Gastrocnemius medialis (tissue), 4 donors: ENCODE measurements at regions not wholly inside any gene's neighbourhood (a gene's known extent, or its start where the extent isn't known, plus 50 kb on each side); places are given as distances from the start of the nearest gene placed in this dataset.

Experiments
- ATAC-seq, 2 donors: fragments of 150-250 bp; one replicate each; pipeline ENCODE4 v1.9.1; 2016
- DNase-seq, 2 donors: peaks; one replicate each; pipeline ENCODE4 v3.0.0-alpha.2; 2019
- H3K27ac ChIP-seq, 4 donors: fragments of 200-600 bp; sonication (generic); 1 replicate in 1 of 4; 2 replicates in 3 of 4; pipeline ENCODE4 v1.5.1; 2016 to 2018; ENCODE audit warnings: mild to moderate bottlenecking in 2 of 4, moderate library complexity in 1 of 4
- H3K27me3 ChIP-seq, 3 donors: fragments of 200-600 bp; sonication (generic) in 2 of 3; 1 replicate in 1 of 3; 2 replicates in 2 of 3; pipeline versions ENCODE4 v1.5.1 to v1.6.0; 2016 to 2019; ENCODE audit warnings: mild to moderate bottlenecking in 1 of 3, moderate library complexity in 1 of 3
- H3K36me3 ChIP-seq, 2 donors: fragments of 200-600 bp; sonication (generic) in 1 of 2; one replicate each; pipeline ENCODE4 v1.5.1; 2017 to 2018
- H3K4me1 ChIP-seq, 2 donors: fragments of 200-600 bp; sonication (generic) in 1 of 2; one replicate each; pipeline ENCODE4 v1.5.1; 2016 to 2017; ENCODE audit warnings: mild to moderate bottlenecking in 2 of 2
- H3K4me3 ChIP-seq, 4 donors: fragments of 200-600 bp; sonication (generic) in 3 of 4; 1 replicate in 1 of 4; 2 replicates in 3 of 4; pipeline ENCODE4 v1.5.1; 2016 to 2019; ENCODE audit warnings: mild to moderate bottlenecking in 2 of 4
- H3K9me3 ChIP-seq, 3 donors: fragments of 200-600 bp; sonication (generic) in 2 of 3; 1 replicate in 1 of 3; 2 replicates in 2 of 3; pipeline ENCODE4 v1.5.1; 2016 to 2019
- POLR2A ChIP-seq, 2 donors: fragments of 450-650 bp; IDR thresholded peaks; one replicate each; pipeline ENCODE4 v1.6.1; 2017; ENCODE audit warnings: antibody characterized with exemption in 2 of 2, mild to moderate bottlenecking in 2 of 2, moderate library complexity in 2 of 2
- in situ Hi-C, 4 donors: fragments of 200-750 bp; cut with MboI; loops; one replicate each; pipeline versions ENCODE4 v1.15.0 to v1.8.0; 2017; ENCODE audit warnings: low sequenced_read_pairs in 4 of 4
- intact Hi-C: fragments of 100-400 bp; cut with DNase I; formaldehyde crosslinking; loops from one replicate; pipeline ENCODE4 v1.15.1; 2023; ENCODE audit warnings: low total_unique reads
- TF ChIP-seq, protein P1 (sequence below), 5 experiments: fragments of 450-650 bp in 3 of 5; fragments of 200-600 bp in 2 of 5; sonication (generic) in 2 of 5; IDR thresholded peaks in 4 of 5; conservative IDR thresholded peaks in 1 of 5; 1 replicate in 4 of 5; 2 replicates in 1 of 5; pipeline ENCODE4 v1.5.1; 2016 to 2019; ENCODE audit warnings: antibody characterized with exemption in 5 of 5, mild to moderate bottlenecking in 3 of 5, moderate library complexity in 3 of 5

DNA sequence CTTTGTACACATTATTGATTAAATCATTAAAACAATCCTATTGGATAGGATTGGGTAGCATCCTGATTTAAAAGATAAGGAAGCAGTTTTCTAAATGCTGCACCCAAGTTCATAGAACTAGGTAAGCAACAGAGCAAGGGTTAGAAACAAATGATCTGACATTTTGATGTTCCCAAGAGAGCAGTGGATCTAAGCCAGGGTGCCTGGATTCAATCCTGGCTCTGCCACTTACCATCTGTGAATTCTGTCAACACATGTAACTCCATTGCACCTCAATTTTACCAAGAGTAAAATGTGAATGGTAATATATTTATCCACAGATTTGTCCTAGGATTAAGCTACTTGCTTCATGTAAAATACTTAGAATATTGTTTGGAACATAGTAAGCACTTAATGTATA, 982.6 kb upstream of the FANCL start:
- in situ Hi-C loops, result no loop called here
- ATAC-seq (no peak), DNase-seq (no peak)
- Histone ChIP-seq H3K9me3 (no peaks in the 10 kb centered on the region), H3K27ac (no peak overlapping the region), H3K27me3 (no peaks in the 10 kb centered on the region), H3K36me3 (no peaks in the 10 kb centered on the region), H3K4me3 (no peak overlapping the region), H3K4me1 (no peaks in the 10 kb centered on the region)
- intact Hi-C loops, result no loop called here
- TF ChIP-seq, protein P1, sequence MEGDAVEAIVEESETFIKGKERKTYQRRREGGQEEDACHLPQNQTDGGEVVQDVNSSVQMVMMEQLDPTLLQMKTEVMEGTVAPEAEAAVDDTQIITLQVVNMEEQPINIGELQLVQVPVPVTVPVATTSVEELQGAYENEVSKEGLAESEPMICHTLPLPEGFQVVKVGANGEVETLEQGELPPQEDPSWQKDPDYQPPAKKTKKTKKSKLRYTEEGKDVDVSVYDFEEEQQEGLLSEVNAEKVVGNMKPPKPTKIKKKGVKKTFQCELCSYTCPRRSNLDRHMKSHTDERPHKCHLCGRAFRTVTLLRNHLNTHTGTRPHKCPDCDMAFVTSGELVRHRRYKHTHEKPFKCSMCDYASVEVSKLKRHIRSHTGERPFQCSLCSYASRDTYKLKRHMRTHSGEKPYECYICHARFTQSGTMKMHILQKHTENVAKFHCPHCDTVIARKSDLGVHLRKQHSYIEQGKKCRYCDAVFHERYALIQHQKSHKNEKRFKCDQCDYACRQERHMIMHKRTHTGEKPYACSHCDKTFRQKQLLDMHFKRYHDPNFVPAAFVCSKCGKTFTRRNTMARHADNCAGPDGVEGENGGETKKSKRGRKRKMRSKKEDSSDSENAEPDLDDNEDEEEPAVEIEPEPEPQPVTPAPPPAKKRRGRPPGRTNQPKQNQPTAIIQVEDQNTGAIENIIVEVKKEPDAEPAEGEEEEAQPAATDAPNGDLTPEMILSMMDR (IDR thresholded peaks at IDR 0.05 in 4 of 5, conservative IDR thresholded peaks at IDR 0.05 in 1 of 5), result no peak
- no peak for TF ChIP-seq POLR2A (IDR thresholded peaks at IDR 0.05)

DNA sequence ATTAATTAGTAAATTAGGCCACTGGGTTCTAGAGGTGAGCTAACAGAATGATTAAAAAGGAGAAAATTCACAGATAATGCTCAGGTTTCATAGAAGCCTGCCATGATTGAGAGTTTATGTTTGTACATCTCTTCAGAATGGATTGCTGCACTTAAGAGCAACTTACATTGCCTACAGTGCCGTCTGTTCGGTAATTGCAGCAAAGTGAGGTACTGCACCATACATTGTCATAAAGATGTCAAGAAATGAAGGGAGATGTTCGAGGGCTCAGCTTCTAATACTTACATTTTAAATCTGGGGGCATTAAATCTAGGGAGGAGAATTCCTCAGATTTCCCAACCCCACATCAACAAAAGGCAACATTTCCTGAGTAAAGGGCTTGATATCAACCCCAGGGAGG, 976.2 kb upstream of the FANCL start:
- Histone ChIP-seq H3K9me3 (no peaks in the 10 kb centered on the region), H3K36me3 (no peaks in the 10 kb centered on the region), H3K27ac (no peak overlapping the region), H3K4me1 (no peaks in the 10 kb centered on the region), H3K27me3 (no peaks in the 10 kb centered on the region), H3K4me3 (no peak overlapping the region)
- no peak for TF ChIP-seq POLR2A (IDR thresholded peaks at IDR 0.05)
- TF ChIP-seq, protein P1 (IDR thresholded peaks at IDR 0.05 in 4 of 5, conservative IDR thresholded peaks at IDR 0.05 in 1 of 5), result no peak
- no peak for DNase-seq
- in situ Hi-C loops (no loop called here), intact Hi-C loops (no loop called here)
- no peak for ATAC-seq

DNA sequence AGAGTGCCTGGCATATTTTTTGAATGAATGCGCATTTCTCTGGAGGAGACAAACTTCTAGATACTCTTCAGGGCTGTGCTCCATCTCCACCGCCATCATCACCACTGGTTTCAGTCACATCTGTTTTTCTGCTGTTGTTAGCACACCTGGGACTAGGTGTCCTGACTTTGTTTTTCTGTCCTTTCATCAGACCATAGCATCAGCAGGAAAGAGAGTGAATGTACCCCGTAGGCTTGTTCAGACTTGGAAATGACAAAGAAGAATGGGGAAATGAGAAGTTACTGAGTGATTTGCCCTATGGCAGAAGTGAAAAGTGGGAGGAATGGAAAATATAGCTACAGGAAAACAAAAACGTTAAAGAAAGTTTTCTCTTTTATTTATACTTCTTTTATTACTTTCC, 965.2 kb upstream of the FANCL start:
- Histone ChIP-seq H3K27me3 (no peaks in the 10 kb centered on the region), H3K27ac (no peak overlapping the region), H3K4me3 (no peak overlapping the region), H3K36me3 (no peaks in the 10 kb centered on the region), H3K4me1 (no peaks in the 10 kb centered on the region), H3K9me3 (no peaks in the 10 kb centered on the region)
- intact Hi-C loops, result no loop called here
- no peak for TF ChIP-seq POLR2A (IDR thresholded peaks at IDR 0.05)
- TF ChIP-seq, protein P1 (IDR thresholded peaks at IDR 0.05 in 4 of 5, conservative IDR thresholded peaks at IDR 0.05 in 1 of 5), result no peak
- ATAC-seq (no peak), DNase-seq (no peak)
- in situ Hi-C loops, result no loop called here

DNA sequence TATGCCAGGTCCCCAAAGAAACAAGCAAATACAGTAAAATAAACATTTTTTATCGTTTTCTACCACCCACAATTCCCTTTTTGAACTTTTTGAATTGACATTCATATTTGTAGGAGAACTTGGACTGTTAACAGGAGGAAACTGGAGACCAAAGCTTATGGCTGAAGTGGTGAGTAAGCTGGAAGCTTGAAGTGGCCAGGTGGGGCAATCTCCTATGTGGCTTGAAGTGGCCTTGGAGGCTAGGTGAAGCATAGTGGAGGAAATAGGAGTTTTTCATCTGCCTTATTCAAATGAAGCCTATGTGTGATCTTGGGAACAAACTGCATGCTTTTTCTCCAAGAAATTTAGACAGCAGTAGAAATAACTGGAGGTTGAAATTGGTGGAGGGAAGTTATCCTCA, 962.9 kb upstream of the FANCL start:
- intact Hi-C loops, result no loop called here
- H3K4me3 ChIP-seq, result no peak overlapping the region
- TF ChIP-seq, protein P1 (IDR thresholded peaks at IDR 0.05 in 4 of 5, conservative IDR thresholded peaks at IDR 0.05 in 1 of 5), result no peak
- TF ChIP-seq POLR2A (IDR thresholded peaks at IDR 0.05), result no peak
- ATAC-seq (no peak), DNase-seq (no peak)
- no peak overlapping the region for H3K27ac ChIP-seq
- H3K36me3 ChIP-seq, result no peaks in the 10 kb centered on the region
- in situ Hi-C loops, result no loop called here
- H3K9me3 ChIP-seq, result no peaks in the 10 kb centered on the region
- H3K4me1 ChIP-seq, result no peaks in the 10 kb centered on the region
- H3K27me3 ChIP-seq, result no peaks in the 10 kb centered on the region

DNA sequence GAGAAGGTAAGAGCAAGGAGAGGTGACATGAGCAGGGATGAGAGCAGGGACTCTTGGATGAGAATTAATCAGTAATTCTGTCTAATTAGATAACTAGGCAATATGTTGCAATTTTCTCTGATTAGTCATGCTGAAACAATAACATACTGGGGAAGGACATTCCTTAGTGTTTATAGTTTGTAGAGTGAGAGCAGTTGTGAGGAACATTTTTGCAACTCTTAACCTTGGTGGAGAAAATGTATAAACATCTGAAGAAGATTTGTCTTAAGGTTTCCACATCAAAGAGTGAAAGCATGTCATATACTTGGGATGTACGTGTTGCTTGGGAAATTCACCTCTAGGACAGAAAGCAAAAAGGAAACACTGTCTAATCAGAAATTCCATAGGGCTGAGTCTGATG, 955.4 kb upstream of the FANCL start:
- Histone ChIP-seq H3K27ac (no peak overlapping the region), H3K9me3 (no peaks in the 10 kb centered on the region), H3K4me3 (no peak overlapping the region), H3K4me1 (no peaks in the 10 kb centered on the region), H3K27me3 (no peaks in the 10 kb centered on the region), H3K36me3 (no peaks in the 10 kb centered on the region)
- in situ Hi-C loops (no loop called here), intact Hi-C loops (no loop called here)
- ATAC-seq, result no peak
- DNase-seq, result no peak
- TF ChIP-seq, protein P1 (IDR thresholded peaks at IDR 0.05 in 4 of 5, conservative IDR thresholded peaks at IDR 0.05 in 1 of 5), result no peak
- no peak for TF ChIP-seq POLR2A (IDR thresholded peaks at IDR 0.05)
